CD14-positive monocyte (primary cell): ENCODE measurements at regions not wholly inside any gene's neighbourhood (a gene's known extent, or its start where the extent isn't known, plus 50 kb on each side); places are given as distances from the start of the nearest gene placed in this dataset.

Experiments used
- DNase-seq, 3 donors: peaks; one replicate each; pipeline ENCODE4 v3.0.0-alpha.2; 2011 to 2022
- H2AFZ ChIP-seq: 2 replicates; pipeline ENCODE4 v1.6.0; 2012; ENCODE audit warnings: mild to moderate bottlenecking, low read depth, low read length, inconsistent platforms; ENCODE audit not compliant: insufficient read depth, poor library complexity, severe bottlenecking
- H3K27ac ChIP-seq, 2 donors: 1 replicate in 1 of 2; 2 replicates in 1 of 2; pipeline ENCODE4 v1.5.1; 2012 to 2013; ENCODE audit warnings: low read length in 2 of 2, control low read depth in 1 of 2, inconsistent platforms in 1 of 2, low read depth in 1 of 2, mild to moderate bottlenecking in 1 of 2
- H3K27me3 ChIP-seq, 2 donors: one replicate each; pipeline versions ENCODE4 v1.6.0 to v1.6.1; 2011 to 2013; ENCODE audit warnings: low read length in 2 of 2; ENCODE audit not compliant: control insufficient read depth in 2 of 2, insufficient read depth in 2 of 2
- H3K36me3 ChIP-seq, 2 donors: replicated peaks in 1 of 2; 1 replicate in 1 of 2; 2 replicates in 1 of 2; pipeline versions ENCODE4 v1.5.1 to v1.6.1; 2012 to 2013; ENCODE audit warnings: low read length in 2 of 2, control low read depth in 1 of 2, inconsistent platforms in 1 of 2, mild to moderate bottlenecking in 1 of 2; ENCODE audit not compliant: insufficient read depth in 2 of 2, control insufficient read depth in 1 of 2
- H3K4me1 ChIP-seq, 2 donors: 1 replicate in 1 of 2; 2 replicates in 1 of 2; pipeline versions ENCODE4 v1.5.1 to v1.6.1; 2012 to 2013; ENCODE audit warnings: low read length in 2 of 2, control low read depth in 1 of 2, inconsistent platforms in 1 of 2, mild to moderate bottlenecking in 1 of 2, moderate library complexity in 1 of 2; ENCODE audit not compliant: insufficient read depth in 2 of 2, control insufficient read depth in 1 of 2
- H3K4me2 ChIP-seq: replicated peaks from 2 replicates; pipeline ENCODE3; 2012; ENCODE audit warnings: low read length, moderate library complexity, mild to moderate bottlenecking; ENCODE audit not compliant: poor library complexity, severe bottlenecking; ENCODE audit errors: extremely low read depth
- H3K4me3 ChIP-seq, 3 experiments: fragments of 200-600 bp in 1 of 3; sonication (generic) in 1 of 3; replicated peaks in 1 of 3; 1 replicate in 2 of 3; 2 replicates in 1 of 3; pipeline ENCODE4 v1.5.1; 2011 to 2013; ENCODE audit warnings: low read length in 3 of 3, mild to moderate bottlenecking in 3 of 3, control low read depth in 2 of 3, low read depth in 2 of 3, inconsistent platforms in 1 of 3, moderate library complexity in 1 of 3
- H3K79me2 ChIP-seq: 2 replicates; pipeline ENCODE4 v1.6.0; 2012; ENCODE audit warnings: mild to moderate bottlenecking, control low read depth, inconsistent platforms, low read length, moderate library complexity; ENCODE audit not compliant: insufficient read depth
- H3K9ac ChIP-seq: 2 replicates; pipeline ENCODE4 v1.6.0; 2017; ENCODE audit warnings: low read length, mild to moderate bottlenecking; ENCODE audit not compliant: insufficient read depth, poor library complexity, severe bottlenecking
- H3K9me3 ChIP-seq, 2 donors: replicated peaks in 1 of 2; 1 replicate in 1 of 2; 2 replicates in 1 of 2; pipeline versions ENCODE4 v1.5.1 to v1.6.1; 2012 to 2013; ENCODE audit warnings: low read length in 2 of 2, control low read depth in 1 of 2; ENCODE audit not compliant: control insufficient read depth in 1 of 2, insufficient read depth in 1 of 2
- H4K20me1 ChIP-seq: 2 replicates; pipeline ENCODE4 v1.6.0; 2012; ENCODE audit warnings: mild to moderate bottlenecking, low read length, control low read depth, moderate library complexity; ENCODE audit not compliant: insufficient read depth
- H3K27ac Mint-ChIP-seq, 7 donors: one replicate each; pipeline ENCODE4 v1.8.0; 2020; ENCODE audit warnings: mild to moderate bottlenecking in 7 of 7, mixed read lengths in 7 of 7, moderate library complexity in 6 of 7, inconsistent platforms in 2 of 7
- H3K27me3 Mint-ChIP-seq, 3 donors: one replicate each; pipeline ENCODE4 v1.8.0; 2021 to 2022; ENCODE audit warnings: low read depth in 3 of 3, mild to moderate bottlenecking in 3 of 3, mixed read lengths in 3 of 3, moderate library complexity in 3 of 3, inconsistent platforms in 1 of 3
- H3K36me3 Mint-ChIP-seq, 2 donors: one replicate each; pipeline ENCODE4 v1.8.0; 2020; ENCODE audit warnings: mixed read lengths in 2 of 2, inconsistent platforms in 1 of 2, mild to moderate bottlenecking in 1 of 2
- H3K4me1 Mint-ChIP-seq: one replicate; pipeline ENCODE4 v1.8.0; 2020; ENCODE audit warnings: mild to moderate bottlenecking, mixed read lengths
- H3K4me3 Mint-ChIP-seq, 2 donors: one replicate each; pipeline ENCODE4 v1.8.0; 2020; ENCODE audit warnings: mild to moderate bottlenecking in 2 of 2, mixed read lengths in 2 of 2, moderate library complexity in 1 of 2
- H3K9me3 Mint-ChIP-seq, 7 donors: one replicate each; pipeline ENCODE4 v1.8.0; 2020 to 2022; ENCODE audit warnings: mixed read lengths in 7 of 7, mild to moderate bottlenecking in 6 of 7, moderate library complexity in 6 of 7, inconsistent platforms in 2 of 7
- CTCF ChIP-seq: fragments of 200-600 bp; IDR thresholded peaks from one replicate; pipeline ENCODE4 v1.8.0; 2022; ENCODE audit warnings: antibody characterized with exemption, mild to moderate bottlenecking
- WGBS: methylation state at CpG from one replicate; pipeline ENCODE4 v1.1.5; 2013; ENCODE audit warnings: missing lambda C conversion rate; ENCODE audit not compliant: insufficient coverage; 5-methylcytosine and 5-hydroxymethylcytosine counted together
- intact Hi-C, 2 donors: fragments of 100-400 bp; cut with micrococcal nuclease; formaldehyde crosslinking; loops; one replicate each; pipeline versions ENCODE4 v1.15.0 to v1.15.1; 2023

DNA sequence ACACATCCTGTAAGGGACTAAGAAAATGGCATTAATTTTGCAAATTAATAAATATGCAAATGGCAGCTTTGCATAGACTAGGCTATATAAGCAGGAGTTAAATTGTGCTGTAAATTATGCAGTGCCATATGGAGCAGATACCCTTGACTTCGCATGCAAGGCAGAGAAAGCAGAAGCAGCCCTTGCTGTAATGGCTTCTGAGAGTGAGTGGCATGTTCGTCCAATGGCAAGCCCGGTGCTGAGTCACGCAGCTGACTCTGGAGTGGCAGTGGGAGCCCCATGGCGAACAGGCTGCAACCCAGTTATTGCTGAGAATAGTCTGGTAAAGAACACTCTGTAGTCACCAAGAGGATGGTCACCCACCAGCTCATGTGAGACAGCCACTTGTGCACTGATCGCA, 1186.5 kb downstream of the TYW1 start:
- H3K9ac ChIP-seq, result no peak overlapping the region
- H3K27ac Mint-ChIP-seq, result no peak overlapping the region
- no peak overlapping the region for H2AFZ ChIP-seq
- H3K27me3 Mint-ChIP-seq, result no peaks in the 10 kb centered on the region
- intact Hi-C loops, result no loop called here
- no peaks in the 10 kb centered on the region for H3K36me3 Mint-ChIP-seq
- peaks cover 7 to 12% of the 10 kb centered on the region in 2 donors for H3K9me3 ChIP-seq
- H3K4me3 Mint-ChIP-seq, result no peak overlapping the region
- no peak for DNase-seq
- H3K27ac ChIP-seq, result no peak overlapping the region
- H3K4me1 ChIP-seq, result no peaks in the 10 kb centered on the region
- H3K36me3 ChIP-seq, result no peaks in the 10 kb centered on the region
- H3K27me3 ChIP-seq, result no peaks in the 10 kb centered on the region
- H3K4me2 ChIP-seq, result no peak overlapping the region
- WGBS, result 74% methylated on average over 5 of the region's 6 CpGs
- no peaks in the 10 kb centered on the region for H4K20me1 ChIP-seq
- H3K4me1 Mint-ChIP-seq, result no peaks in the 10 kb centered on the region
- H3K9me3 Mint-ChIP-seq, result peaks cover 3 to 34% (median 13%) of the 10 kb centered on the region in 7 donors
- no peak overlapping the region for H3K4me3 ChIP-seq
- no peaks in the 10 kb centered on the region for H3K79me2 ChIP-seq
- no peak for TF ChIP-seq CTCF

DNA sequence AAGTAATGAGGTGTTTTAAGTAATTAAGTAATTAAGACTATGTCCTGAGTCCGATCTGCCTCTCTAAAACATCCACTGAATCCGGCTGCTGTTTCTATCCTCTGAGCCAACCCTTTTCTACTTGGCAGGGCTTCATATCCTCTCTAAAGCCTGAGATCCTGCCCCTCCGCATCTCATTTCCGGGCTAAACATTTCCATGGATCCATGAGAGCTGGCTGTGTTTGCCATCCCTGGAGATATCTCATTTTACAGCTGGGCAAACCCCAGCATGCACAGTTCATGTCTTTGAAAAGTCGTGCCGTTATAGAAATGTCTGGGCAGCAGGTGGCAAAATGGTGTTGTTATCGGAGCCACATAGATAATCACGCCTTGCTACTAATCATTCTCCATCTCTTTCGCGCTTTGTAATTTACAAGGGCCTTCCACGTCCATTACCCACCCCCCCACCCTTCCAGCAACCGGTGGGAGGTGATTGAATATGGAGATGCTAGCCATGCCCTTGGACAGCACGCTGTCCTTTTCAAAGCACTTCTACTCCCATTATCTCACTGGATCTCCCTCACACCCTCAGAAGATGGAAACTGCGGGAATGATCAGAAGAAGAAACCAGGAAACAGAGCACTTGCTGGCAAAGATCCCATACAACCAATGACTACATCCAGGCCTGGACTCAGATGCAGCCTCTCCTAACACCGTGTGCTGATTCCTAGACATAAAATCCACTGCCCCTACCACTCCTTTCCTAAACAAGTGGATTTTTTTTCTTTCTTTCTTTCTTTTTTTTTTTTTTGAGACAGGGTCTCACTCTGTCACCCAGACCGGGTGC, 1189.2 kb downstream of the TYW1 start:
- intact Hi-C loops, result no loop called here
- Histone ChIP-seq H3K79me2 (no peaks in the 10 kb centered on the region), H3K9ac (no peak overlapping the region), H3K4me1 (no peaks in the 10 kb centered on the region), H2AFZ (no peak overlapping the region), H4K20me1 (no peaks in the 10 kb centered on the region), H3K36me3 (no peaks in the 10 kb centered on the region), H3K9me3 (peaks cover 7 to 23% of the 10 kb centered on the region in 2 donors), H3K4me2 (no peak overlapping the region), H3K27ac (no peak overlapping the region), H3K4me3 (no peak overlapping the region), H3K27me3 (no peaks in the 10 kb centered on the region)
- 92% methylated on average over 10 of the region's 16 CpGs for WGBS
- H3K4me3 Mint-ChIP-seq, result no peak overlapping the region
- peaks cover 0 to 3% (median 0%) of the 10 kb centered on the region in 3 donors for H3K27me3 Mint-ChIP-seq
- peaks cover 5 to 43% (median 15%) of the 10 kb centered on the region in 7 donors for H3K9me3 Mint-ChIP-seq
- DNase-seq, result no peak
- no peaks in the 10 kb centered on the region for H3K4me1 Mint-ChIP-seq
- no peak overlapping the region for H3K27ac Mint-ChIP-seq
- no peak for TF ChIP-seq CTCF
- no peaks in the 10 kb centered on the region for H3K36me3 Mint-ChIP-seq
